ENCODE measurements at regions not wholly inside any gene's neighbourhood (a gene's known extent, or its start where the extent isn't known, plus 50 kb on each side); places are given as distances from the start of the nearest gene placed in this dataset.

DNA sequence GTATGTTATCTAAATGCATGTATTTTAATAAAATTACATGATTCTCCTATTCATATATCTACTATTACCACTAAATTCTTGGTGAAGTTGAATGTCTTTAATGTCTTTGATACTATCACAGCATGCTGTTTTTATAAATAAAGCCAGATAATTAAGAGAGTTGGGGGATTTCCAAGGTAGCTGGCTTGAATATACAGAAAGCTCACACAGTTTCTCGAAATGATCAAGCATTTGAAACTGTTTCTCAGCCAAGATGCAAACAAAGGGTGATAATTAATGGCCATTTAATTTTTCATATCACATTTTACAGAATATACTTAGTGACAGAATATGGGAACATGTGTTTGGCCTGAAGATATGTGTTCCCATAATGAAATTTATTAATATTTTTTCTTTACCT lies 145.6 kb upstream of the CDH12 start:
- Histone ChIP-seq H3K9me3 (no peaks in the 10 kb centered on the region), H3K27ac (no peak overlapping the region), H3K27me3 (no peaks in the 10 kb centered on the region), H3K4me1 (no peaks in the 10 kb centered on the region), H3K36me3 (no peaks in the 10 kb centered on the region), H3K4me3 (no peak overlapping the region)
- 71 to 76% methylated on average over 1 of the region's 1 CpG for WGBS, 2 donors
- no peak for DNase-seq (ENCODE audit: low spot score in 2 of 2)
- TF ChIP-seq, protein P1, sequence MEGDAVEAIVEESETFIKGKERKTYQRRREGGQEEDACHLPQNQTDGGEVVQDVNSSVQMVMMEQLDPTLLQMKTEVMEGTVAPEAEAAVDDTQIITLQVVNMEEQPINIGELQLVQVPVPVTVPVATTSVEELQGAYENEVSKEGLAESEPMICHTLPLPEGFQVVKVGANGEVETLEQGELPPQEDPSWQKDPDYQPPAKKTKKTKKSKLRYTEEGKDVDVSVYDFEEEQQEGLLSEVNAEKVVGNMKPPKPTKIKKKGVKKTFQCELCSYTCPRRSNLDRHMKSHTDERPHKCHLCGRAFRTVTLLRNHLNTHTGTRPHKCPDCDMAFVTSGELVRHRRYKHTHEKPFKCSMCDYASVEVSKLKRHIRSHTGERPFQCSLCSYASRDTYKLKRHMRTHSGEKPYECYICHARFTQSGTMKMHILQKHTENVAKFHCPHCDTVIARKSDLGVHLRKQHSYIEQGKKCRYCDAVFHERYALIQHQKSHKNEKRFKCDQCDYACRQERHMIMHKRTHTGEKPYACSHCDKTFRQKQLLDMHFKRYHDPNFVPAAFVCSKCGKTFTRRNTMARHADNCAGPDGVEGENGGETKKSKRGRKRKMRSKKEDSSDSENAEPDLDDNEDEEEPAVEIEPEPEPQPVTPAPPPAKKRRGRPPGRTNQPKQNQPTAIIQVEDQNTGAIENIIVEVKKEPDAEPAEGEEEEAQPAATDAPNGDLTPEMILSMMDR (IDR thresholded peaks at IDR 0.05) = no peak
- TF ChIP-seq POLR2A (IDR thresholded peaks at IDR 0.05) (no peak), EP300 (IDR thresholded peaks at IDR 0.05) (no peak)

DNA sequence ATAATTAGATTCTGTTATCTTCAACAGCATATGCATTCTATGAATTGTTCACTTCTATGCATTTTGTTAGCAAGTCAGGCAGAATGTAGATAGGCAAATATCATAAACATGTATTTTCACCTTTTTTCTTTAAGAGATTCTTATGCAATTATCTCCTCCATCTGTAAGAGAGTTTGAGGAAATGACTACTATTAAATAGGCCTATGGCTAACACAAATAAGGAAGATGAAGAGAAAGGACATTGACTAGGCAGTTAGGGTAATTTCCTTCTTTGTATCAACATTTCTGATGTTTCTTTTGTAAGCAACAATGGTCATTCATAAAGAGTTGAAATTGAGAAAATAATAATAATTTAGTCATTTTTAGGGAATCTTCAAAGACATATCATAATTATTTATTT lies 145.2 kb upstream of the CDH12 start:
- H3K9me3 ChIP-seq = no peaks in the 10 kb centered on the region
- H3K27me3 ChIP-seq = no peaks in the 10 kb centered on the region
- TF ChIP-seq, protein P1 (IDR thresholded peaks at IDR 0.05) = no peak
- no peak for TF ChIP-seq EP300 (IDR thresholded peaks at IDR 0.05)
- TF ChIP-seq POLR2A (IDR thresholded peaks at IDR 0.05) = no peak
- no peaks in the 10 kb centered on the region for H3K36me3 ChIP-seq
- H3K4me3 ChIP-seq = no peak overlapping the region
- H3K27ac ChIP-seq = no peak overlapping the region
- no peaks in the 10 kb centered on the region for H3K4me1 ChIP-seq
- DNase-seq (ENCODE audit: low spot score in 2 of 2) = no peak

DNA sequence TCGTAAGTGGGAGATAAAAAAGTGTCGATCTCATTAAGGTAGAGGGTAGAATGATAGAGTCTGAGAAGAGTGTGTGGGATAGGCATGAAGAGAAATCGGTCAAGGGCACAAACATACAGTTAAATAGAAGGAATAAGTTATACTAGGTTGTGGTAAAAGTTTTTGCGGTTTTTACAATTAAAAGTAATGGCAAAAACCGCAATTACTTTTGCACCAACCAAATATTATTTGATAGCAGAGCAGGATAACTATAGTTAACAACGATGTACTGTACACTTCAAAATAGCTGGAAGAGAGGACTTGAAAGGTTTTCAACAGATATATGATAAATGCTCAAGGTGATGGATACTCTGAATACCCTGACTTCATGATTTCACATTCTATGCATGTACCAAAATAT lies 135.8 kb upstream of the CDH12 start:
- Histone ChIP-seq H3K9me3 (peaks cover 0 to 12% (median 0%) of the 10 kb centered on the region in 4 donors), H3K27ac (no peak overlapping the region), H3K4me1 (no peaks in the 10 kb centered on the region), H3K4me3 (no peak overlapping the region), H3K36me3 (no peaks in the 10 kb centered on the region), H3K27me3 (no peaks in the 10 kb centered on the region)
- DNase-seq (ENCODE audit: low spot score in 2 of 2) = no peak
- 88% methylated on average over 6 of the region's 6 CpGs for WGBS, 2 donors
- TF ChIP-seq POLR2A (IDR thresholded peaks at IDR 0.05) (no peak), EP300 (IDR thresholded peaks at IDR 0.05) (no peak)
- TF ChIP-seq, protein P1 (IDR thresholded peaks at IDR 0.05) = no peak

DNA sequence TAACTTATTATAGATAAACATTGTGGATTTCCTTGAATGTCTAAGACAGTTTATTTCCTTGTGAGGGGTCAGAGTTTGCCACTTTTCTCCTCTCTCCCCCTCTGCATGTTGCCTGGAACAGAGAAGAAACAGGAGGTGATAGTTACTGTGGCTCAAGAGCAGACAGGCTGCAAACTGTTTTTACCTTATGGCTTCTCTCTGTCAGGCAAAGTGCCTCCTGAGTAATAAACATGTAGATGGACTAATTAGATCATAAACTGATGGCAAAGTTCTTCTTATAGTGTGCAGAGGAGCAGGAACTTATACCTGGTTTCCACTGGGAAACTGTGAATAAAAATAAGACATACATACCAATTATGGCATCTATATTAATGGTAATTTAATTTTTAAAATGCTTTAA lies 133.1 kb upstream of the CDH12 start:
- H3K36me3 ChIP-seq = no peaks in the 10 kb centered on the region
- no peak overlapping the region for H3K27ac ChIP-seq
- no peaks in the 10 kb centered on the region for H3K9me3 ChIP-seq
- TF ChIP-seq, protein P1 (IDR thresholded peaks at IDR 0.05) = no peak
- TF ChIP-seq POLR2A (IDR thresholded peaks at IDR 0.05) (no peak), EP300 (IDR thresholded peaks at IDR 0.05) (no peak)
- no peaks in the 10 kb centered on the region for H3K4me1 ChIP-seq
- H3K27me3 ChIP-seq = no peaks in the 10 kb centered on the region
- no peak for DNase-seq (ENCODE audit: low spot score in 2 of 2)
- H3K4me3 ChIP-seq = no peak overlapping the region

DNA sequence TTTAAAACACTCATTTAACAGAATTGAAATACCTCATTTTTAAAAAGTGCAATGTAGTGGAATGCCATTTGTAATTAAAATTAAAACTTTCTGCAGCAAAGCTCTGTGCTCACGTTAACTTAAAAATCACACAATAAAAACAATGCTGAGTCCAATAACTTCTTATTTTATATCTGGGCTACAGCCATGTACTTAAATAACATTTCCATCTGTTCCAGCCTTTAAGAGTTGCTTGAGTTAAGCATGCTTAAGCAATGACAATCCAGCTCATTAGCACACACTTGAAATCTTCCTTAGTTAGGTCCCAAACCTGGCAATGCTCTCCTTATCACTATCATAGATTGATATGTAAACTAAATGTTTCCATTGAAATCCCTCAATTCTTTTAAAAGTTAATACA lies 132.3 kb upstream of the CDH12 start:
- H3K27me3 ChIP-seq = no peaks in the 10 kb centered on the region
- 60 to 75% methylated on average over 1 of the region's 1 CpG for WGBS, 2 donors
- H3K4me1 ChIP-seq = no peaks in the 10 kb centered on the region
- H3K27ac ChIP-seq = no peak overlapping the region
- no peaks in the 10 kb centered on the region for H3K36me3 ChIP-seq
- no peak overlapping the region for H3K4me3 ChIP-seq
- no peak for DNase-seq (ENCODE audit: low spot score in 2 of 2)
- H3K9me3 ChIP-seq = no peaks in the 10 kb centered on the region
- TF ChIP-seq, protein P1 (IDR thresholded peaks at IDR 0.05) = no peak
- no peak for TF ChIP-seq EP300 (IDR thresholded peaks at IDR 0.05)
- no peak for TF ChIP-seq POLR2A (IDR thresholded peaks at IDR 0.05)
